Parathyroid adenoma (tissue), 2 donors: ENCODE measurements at regions not wholly inside any gene's neighbourhood (a gene's known extent, or its start where the extent isn't known, plus 50 kb on each side); places are given as distances from the start of the nearest gene placed in this dataset.
A peak's percentile ranks its signal among the peaks of the same experiment; 100 is the strongest.
"Not testable (repeated sequence)": the region's sequence is repeated elsewhere in the genome, so short reads cannot be mapped to it uniquely, and the experiment has no call there.

Experiments
- H2AFZ ChIP-seq: fragments of 300-600 bp; sonication (generic); one replicate; pipeline ENCODE4 v1.7.0; 2017; ENCODE audit warnings: antibody characterized with exemption, mild to moderate bottlenecking
- H3K27ac ChIP-seq: fragments of 300-600 bp; sonication (generic); one replicate; pipeline ENCODE4 v1.7.0; 2017
- H3K27me3 ChIP-seq: fragments of 300-600 bp; sonication (generic); one replicate; pipeline ENCODE4 v1.7.0; 2017; ENCODE audit warnings: low read length; ENCODE audit not compliant: control insufficient read depth, insufficient read depth
- H3K36me3 ChIP-seq: fragments of 300-600 bp; sonication (generic); one replicate; pipeline ENCODE4 v1.7.0; 2017; ENCODE audit warnings: low read length; ENCODE audit not compliant: control insufficient read depth, insufficient read depth
- H3K4me1 ChIP-seq: fragments of 300-600 bp; sonication (generic); one replicate; pipeline ENCODE4 v1.7.0; 2017; ENCODE audit warnings: control low read depth
- H3K4me2 ChIP-seq: fragments of 300-600 bp; sonication (generic); one replicate; pipeline ENCODE4 v1.7.0; 2017; ENCODE audit warnings: low read length
- H3K4me3 ChIP-seq: fragments of 300-600 bp; sonication (generic); one replicate; pipeline ENCODE4 v1.7.0; 2017; ENCODE audit warnings: low read depth, low read length
- H3K79me2 ChIP-seq: fragments of 300-600 bp; sonication (generic); one replicate; pipeline ENCODE4 v1.7.0; 2017; ENCODE audit warnings: control low read depth
- H3K9ac ChIP-seq: fragments of 300-600 bp; sonication (generic); one replicate; pipeline ENCODE4 v1.7.0; 2017; ENCODE audit warnings: mild to moderate bottlenecking
- H3K9me3 ChIP-seq: fragments of 300-600 bp; sonication (generic); one replicate; pipeline ENCODE4 v1.7.0; 2017; ENCODE audit warnings: low read length; ENCODE audit not compliant: control insufficient read depth
- CTCF ChIP-seq: fragments of 300-600 bp; sonication (generic); IDR thresholded peaks from one replicate; pipeline ENCODE4 v1.7.0; 2017; ENCODE audit warnings: antibody characterized with exemption, mild to moderate bottlenecking
- donor health status: primary hyperparathyroidism.

- H3K4me3 ChIP-seq, result no peak overlapping the region
- TF ChIP-seq CTCF, result no peak
- H3K79me2 ChIP-seq, result peaks cover 42% of the 10 kb centered on the region
- H3K36me3 ChIP-seq, result no peaks in the 10 kb centered on the region
- no peak overlapping the region for H3K9ac ChIP-seq
- H3K27ac ChIP-seq, result no peak overlapping the region
- no peak overlapping the region for H2AFZ ChIP-seq
- H3K4me2 ChIP-seq, result no peak overlapping the region
- H3K9me3 ChIP-seq, result no peaks in the 10 kb centered on the region
- H3K27me3 ChIP-seq, result no peaks in the 10 kb centered on the region
- peaks cover 37% of the 10 kb centered on the region for H3K4me1 ChIP-seq
Observed at GRCh38 chr3:107458871-107459270, 63.9 kb upstream of the BBX start.

- Histone ChIP-seq H3K9ac (no peak overlapping the region), H3K36me3 (no peaks in the 10 kb centered on the region), H3K4me2 (no peak overlapping the region), H3K79me2 (peaks cover 27% of the 10 kb centered on the region), H3K9me3 (no peaks in the 10 kb centered on the region), H3K4me1 (peaks cover 34% of the 10 kb centered on the region), H3K27ac (no peak overlapping the region), H3K27me3 (no peaks in the 10 kb centered on the region), H2AFZ (no peak overlapping the region), H3K4me3 (no peak overlapping the region)
- TF ChIP-seq CTCF, result no peak
Observed at GRCh38 chr3:107461721-107462120, 61.0 kb upstream of the BBX start.

GRCh38 chr3:107464037-107464436 lies 58.7 kb upstream of the BBX start:
- TF ChIP-seq CTCF, result no peak
- H3K36me3 ChIP-seq, result no peaks in the 10 kb centered on the region
- H3K4me1 ChIP-seq, result peaks cover 26% of the 10 kb centered on the region
- peak overlapping the region; percentile 23 for H2AFZ ChIP-seq
- H3K27me3 ChIP-seq, result no peaks in the 10 kb centered on the region
- H3K4me2 ChIP-seq, result no peak overlapping the region
- peak overlapping the region; percentile 57 for H3K27ac ChIP-seq
- H3K9me3 ChIP-seq, result no peaks in the 10 kb centered on the region
- H3K4me3 ChIP-seq, result no peak overlapping the region
- peaks cover 7% of the 10 kb centered on the region for H3K79me2 ChIP-seq
- no peak overlapping the region for H3K9ac ChIP-seq

- no peak overlapping the region for H3K9ac ChIP-seq
- peaks cover 33% of the 10 kb centered on the region for H3K4me1 ChIP-seq
- no peak overlapping the region for H3K4me2 ChIP-seq
- no peaks in the 10 kb centered on the region for H3K9me3 ChIP-seq
- H2AFZ ChIP-seq, result no peak overlapping the region
- peaks cover 5% of the 10 kb centered on the region for H3K79me2 ChIP-seq
- no peaks in the 10 kb centered on the region for H3K27me3 ChIP-seq
- no peak overlapping the region for H3K27ac ChIP-seq
- TF ChIP-seq CTCF, result no peak
- no peak overlapping the region for H3K4me3 ChIP-seq
- H3K36me3 ChIP-seq, result no peaks in the 10 kb centered on the region
Observed at GRCh38 chr3:107465064-107465631, 57.6 kb upstream of the BBX start.

GRCh38 chr3:107468782-107469181 lies 54.0 kb upstream of the BBX start:
- H2AFZ ChIP-seq, result no peak overlapping the region
- H3K9ac ChIP-seq, result no peak overlapping the region
- H3K9me3 ChIP-seq, result no peaks in the 10 kb centered on the region
- no peaks in the 10 kb centered on the region for H3K36me3 ChIP-seq
- peaks cover 28% of the 10 kb centered on the region for H3K4me1 ChIP-seq
- peaks cover 9% of the 10 kb centered on the region for H3K79me2 ChIP-seq
- H3K4me2 ChIP-seq, result no peak overlapping the region
- H3K27me3 ChIP-seq, result no peaks in the 10 kb centered on the region
- H3K4me3 ChIP-seq, result no peak overlapping the region
- no peak for TF ChIP-seq CTCF
- H3K27ac ChIP-seq, result peak overlapping the region; percentile 31

GRCh38 chr3:107470496-107470895 lies 52.3 kb upstream of the BBX start:
- peak overlapping the region; percentile 63 for H3K27ac ChIP-seq
- H3K9me3 ChIP-seq, H3K36me3 ChIP-seq, H3K9ac ChIP-seq, H3K4me2 ChIP-seq, H3K27me3 ChIP-seq, H3K4me3 ChIP-seq: not testable (repeated sequence)
- H3K4me1 ChIP-seq, result peaks cover 24% of the 10 kb centered on the region
- peak overlapping the region; percentile 43 for H2AFZ ChIP-seq
- H3K79me2 ChIP-seq, result peaks cover 23% of the 10 kb centered on the region
